Keratinocyte (primary cell): ENCODE measurements at regions not wholly inside any gene's neighbourhood (a gene's known extent, or its start where the extent isn't known, plus 50 kb on each side); places are given as distances from the start of the nearest gene placed in this dataset.
"Not testable (repeated sequence)": the region's sequence is repeated elsewhere in the genome, so short reads cannot be mapped to it uniquely, and the experiment has no call there.

Experiments used
- DNase-seq: peaks from one replicate; pipeline ENCODE4 v3.0.0-alpha.2; 2011; ENCODE audit warnings: low read depth, missing footprints, low spot score
- FAIRE-seq: peaks from 2 replicates; lab custom pipeline; 2011; peaks lifted over from hg19 to GRCh38; lab: Jason Lieb, UNC
- H2AFZ ChIP-seq: 2 replicates; pipeline ENCODE4 v1.6.0; 2012; ENCODE audit warnings: low read length, control low read depth, inconsistent platforms; ENCODE audit not compliant: control insufficient read depth
- H3K27ac ChIP-seq: 2 replicates; pipeline ENCODE4 v1.5.1; 2011; ENCODE audit warnings: low read length; ENCODE audit not compliant: control insufficient read depth, insufficient read depth
- H3K27me3 ChIP-seq: 3 replicates; pipeline ENCODE4 v1.6.0; 2011; ENCODE audit warnings: low read length; ENCODE audit not compliant: control insufficient read depth, insufficient read depth; ENCODE audit errors: extremely low read depth
- H3K36me3 ChIP-seq, 2 experiments: 2 replicates in 1 of 2; 3 replicates in 1 of 2; pipeline ENCODE4 v1.5.1; 2011; ENCODE audit warnings: low read length in 2 of 2, mild to moderate bottlenecking in 1 of 2; ENCODE audit not compliant: control insufficient read depth in 2 of 2, insufficient read depth in 2 of 2; ENCODE audit errors: extremely low read depth in 1 of 2
- H3K4me1 ChIP-seq: 3 replicates; pipeline ENCODE4 v1.5.1; 2011; ENCODE audit warnings: low read length; ENCODE audit not compliant: control insufficient read depth, insufficient read depth; ENCODE audit errors: extremely low read depth
- H3K4me2 ChIP-seq: 3 replicates; pipeline ENCODE4 v1.6.0; 2011; ENCODE audit warnings: low read depth, low read length; ENCODE audit not compliant: control insufficient read depth, insufficient read depth; ENCODE audit errors: extremely low read depth
- H3K4me3 ChIP-seq, 3 experiments: fragments of 200-600 bp in 1 of 3; sonication (generic) in 1 of 3; 2 replicates in 2 of 3; 3 replicates in 1 of 3; pipeline ENCODE4 v1.5.1; 2011 to 2016; ENCODE audit warnings: low read length in 3 of 3, mild to moderate bottlenecking in 3 of 3, control low read depth in 2 of 3, inconsistent platforms in 1 of 3, low read depth in 1 of 3, mixed read lengths in 1 of 3, mixed run types in 1 of 3, moderate library complexity in 1 of 3; ENCODE audit not compliant: control insufficient read depth in 2 of 3, insufficient read depth in 2 of 3; ENCODE audit errors: extremely low read depth in 1 of 3
- H3K79me2 ChIP-seq: 2 replicates; pipeline ENCODE4 v1.6.0; 2012; ENCODE audit warnings: low read length; ENCODE audit not compliant: control insufficient read depth, insufficient read depth
- H3K9ac ChIP-seq: 3 replicates; pipeline ENCODE4 v1.6.0; 2011; ENCODE audit warnings: low read length; ENCODE audit not compliant: control insufficient read depth, insufficient read depth; ENCODE audit errors: extremely low read depth
- H3K9me1 ChIP-seq: 3 replicates; pipeline ENCODE4 v1.6.0; 2011; ENCODE audit warnings: low read length; ENCODE audit not compliant: control insufficient read depth, insufficient read depth; ENCODE audit errors: extremely low read depth
- H3K9me3 ChIP-seq: 2 replicates; pipeline ENCODE4 v1.5.1; 2012; ENCODE audit warnings: low read depth, low read length; ENCODE audit not compliant: control insufficient read depth
- H4K20me1 ChIP-seq: 3 replicates; pipeline ENCODE4 v1.6.0; 2011; ENCODE audit warnings: low read length; ENCODE audit not compliant: control insufficient read depth, insufficient read depth; ENCODE audit errors: extremely low read depth
- CTCF ChIP-seq, 3 experiments: IDR thresholded peaks in 1 of 3; conservative IDR thresholded peaks in 1 of 3; optimal IDR thresholded peaks in 1 of 3; 2 replicates in 2 of 3; 3 replicates in 1 of 3; pipeline versions ENCODE3 to v1.5.1; 2011; ENCODE audit warnings: low read length in 3 of 3, mild to moderate bottlenecking in 3 of 3, moderate library complexity in 2 of 3, control low read depth in 1 of 3, inconsistent platforms in 1 of 3; ENCODE audit not compliant: insufficient read depth in 2 of 3; ENCODE audit errors: extremely low read depth in 1 of 3
- EZH2 ChIP-seq: IDR thresholded peaks from one replicate; pipeline ENCODE4 v1.6.1; 2012; ENCODE audit warnings: inconsistent platforms, mild to moderate bottlenecking, low read length, moderate library complexity
- dilution Hi-C: fragments of 300-500 bp; cut with MboI; formaldehyde crosslinking; loops from one replicate; pipeline ENCODE4 v1.7.0; 2020; ENCODE audit warnings: low sequenced_read_pairs; ENCODE audit not compliant: extremely low pct_ligation_motif_present

GRCh38 chr15:20407553-20407952 lies 134.0 kb downstream of the GOLGA6L6 start:
- Histone ChIP-seq H3K36me3 (no peaks in the 10 kb centered on the region), H3K4me2 (no peak overlapping the region), H3K27ac (no peak overlapping the region), H4K20me1 (no peaks in the 10 kb centered on the region), H3K9ac (no peak overlapping the region), H3K79me2 (no peaks in the 10 kb centered on the region), H3K9me1 (no peaks in the 10 kb centered on the region), H3K9me3 (peaks cover 22% of the 10 kb centered on the region), H3K27me3 (no peaks in the 10 kb centered on the region), H2AFZ (no peak overlapping the region), H3K4me3 (no peak overlapping the region), H3K4me1 (no peaks in the 10 kb centered on the region)
- no peak for DNase-seq
- TF ChIP-seq CTCF (optimal IDR thresholded peaks at IDR 0.05 in 1 of 3, IDR thresholded peaks at IDR 0.05 in 1 of 3, conservative IDR thresholded peaks at IDR 0.05 in 1 of 3; ENCODE audit: extremely low read depth in 1 of 3, insufficient read depth in 2 of 3, low read length in 3 of 3): no peak
- no peak for TF ChIP-seq EZH2
- FAIRE-seq: no peak
- dilution Hi-C loops: no loop called here

GRCh38 chr15:20404571-20404970 lies 137.0 kb downstream of the GOLGA6L6 start:
- H3K4me3 ChIP-seq, H3K9me1 ChIP-seq, H4K20me1 ChIP-seq, FAIRE-seq, H3K36me3 ChIP-seq, H2AFZ ChIP-seq, dilution Hi-C loops, DNase-seq, H3K27me3 ChIP-seq, H3K79me2 ChIP-seq, H3K4me1 ChIP-seq, H3K9ac ChIP-seq, H3K4me2 ChIP-seq, H3K27ac ChIP-seq: not testable (repeated sequence)
- peaks cover 28% of the 10 kb centered on the region for H3K9me3 ChIP-seq

- DNase-seq, H3K27ac ChIP-seq, H3K4me2 ChIP-seq, H2AFZ ChIP-seq, dilution Hi-C loops, H3K9me1 ChIP-seq, H3K9ac ChIP-seq, H3K4me1 ChIP-seq, H3K36me3 ChIP-seq, H3K4me3 ChIP-seq, H4K20me1 ChIP-seq, H3K79me2 ChIP-seq, H3K27me3 ChIP-seq, FAIRE-seq: not testable (repeated sequence)
- peaks cover 27% of the 10 kb centered on the region for H3K9me3 ChIP-seq
Observed at GRCh38 chr15:20402586-20402985, 139.0 kb downstream of the GOLGA6L6 start.

- H3K27me3 ChIP-seq, H3K9ac ChIP-seq, dilution Hi-C loops, H3K27ac ChIP-seq, H2AFZ ChIP-seq, FAIRE-seq, DNase-seq, H3K79me2 ChIP-seq, H3K4me1 ChIP-seq, H4K20me1 ChIP-seq, H3K36me3 ChIP-seq, H3K9me1 ChIP-seq, H3K4me2 ChIP-seq, H3K4me3 ChIP-seq: not testable (repeated sequence)
- peaks cover 24% of the 10 kb centered on the region for H3K9me3 ChIP-seq
Observed at GRCh38 chr15:20401058-20401457, 140.5 kb downstream of the GOLGA6L6 start.
